KMS-11 (cell line): ENCODE measurements at regions not wholly inside any gene's neighbourhood (a gene's known extent, or its start where the extent isn't known, plus 50 kb on each side); places are given as distances from the start of the nearest gene placed in this dataset.

Experiments
- H2AFZ ChIP-seq: fragments of 200-600 bp; sonication (generic); 2 replicates; pipeline ENCODE4 v1.6.1; 2016; ENCODE audit warnings: antibody characterized with exemption, mixed run types, low read depth
- H3K27ac ChIP-seq: fragments of 200-600 bp; sonication (generic); 2 replicates; pipeline ENCODE4 v1.6.1; 2016; ENCODE audit warnings: mild to moderate bottlenecking, mixed run types
- H3K27me3 ChIP-seq: fragments of 200-600 bp; sonication (generic); 2 replicates; pipeline ENCODE4 v1.6.1; 2017; ENCODE audit warnings: mild to moderate bottlenecking, low read depth, mixed run types, moderate library complexity; ENCODE audit not compliant: insufficient read depth
- H3K36me3 ChIP-seq: fragments of 200-600 bp; sonication (generic); 2 replicates; pipeline ENCODE4 v1.6.1; 2017; ENCODE audit warnings: mild to moderate bottlenecking, mixed run types; ENCODE audit not compliant: insufficient read depth
- H3K4me1 ChIP-seq: fragments of 200-600 bp; sonication (generic); 2 replicates; pipeline ENCODE4 v1.6.1; 2016; ENCODE audit warnings: mild to moderate bottlenecking, low read depth, mixed run types; ENCODE audit not compliant: poor library complexity, severe bottlenecking
- H3K4me2 ChIP-seq: fragments of 200-600 bp; sonication (generic); 2 replicates; pipeline ENCODE4 v1.7.0; 2016; ENCODE audit warnings: mild to moderate bottlenecking, mixed run types
- H3K4me3 ChIP-seq: fragments of 200-600 bp; sonication (generic); IDR thresholded peaks from 2 replicates; pipeline ENCODE4 v1.6.1; 2017; ENCODE audit warnings: low read depth, low read length, mixed read lengths; ENCODE audit not compliant: insufficient read depth
- H3K79me2 ChIP-seq: fragments of 200-600 bp; sonication (generic); 2 replicates; pipeline ENCODE4 v1.6.1; 2016; ENCODE audit warnings: low read depth, mixed run types; ENCODE audit not compliant: insufficient read depth
- H3K9ac ChIP-seq: fragments of 200-600 bp; sonication (generic); 2 replicates; pipeline ENCODE4 v1.6.1; 2016; ENCODE audit warnings: mild to moderate bottlenecking, mixed run types
- H4K20me1 ChIP-seq: fragments of 200-600 bp; sonication (generic); 2 replicates; pipeline ENCODE4 v1.6.1; 2016; ENCODE audit warnings: mild to moderate bottlenecking, mixed run types; ENCODE audit not compliant: insufficient read depth
- TF ChIP-seq, protein P1 (sequence below): fragments of 200-600 bp; sonication (generic); conservative IDR thresholded peaks from 2 replicates; pipeline ENCODE4 v1.6.1; 2017; ENCODE audit warnings: low read depth, mild to moderate bottlenecking, antibody characterized with exemption, low read length, moderate library complexity, mixed read lengths

DNA sequence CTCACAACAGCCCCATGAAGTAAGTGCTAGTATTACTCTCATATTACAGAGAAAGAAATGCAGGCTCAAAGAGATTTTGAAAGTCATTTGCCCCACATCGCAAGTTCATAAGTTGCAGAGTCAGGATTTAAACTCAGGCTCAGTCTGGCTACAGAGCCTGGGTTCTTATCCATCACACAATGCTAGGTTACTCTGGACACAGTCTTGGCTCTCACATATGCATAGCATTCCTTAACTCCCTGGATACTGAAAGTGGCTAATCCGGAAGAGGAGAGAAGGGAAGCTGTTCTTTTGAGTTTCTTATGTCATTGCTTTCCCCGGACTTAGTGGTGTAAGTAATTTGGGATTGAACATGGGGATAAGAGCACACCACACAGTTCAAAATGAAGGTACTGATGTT, 357.4 kb upstream of the PLXNA2 start:
- TF ChIP-seq, protein P1, sequence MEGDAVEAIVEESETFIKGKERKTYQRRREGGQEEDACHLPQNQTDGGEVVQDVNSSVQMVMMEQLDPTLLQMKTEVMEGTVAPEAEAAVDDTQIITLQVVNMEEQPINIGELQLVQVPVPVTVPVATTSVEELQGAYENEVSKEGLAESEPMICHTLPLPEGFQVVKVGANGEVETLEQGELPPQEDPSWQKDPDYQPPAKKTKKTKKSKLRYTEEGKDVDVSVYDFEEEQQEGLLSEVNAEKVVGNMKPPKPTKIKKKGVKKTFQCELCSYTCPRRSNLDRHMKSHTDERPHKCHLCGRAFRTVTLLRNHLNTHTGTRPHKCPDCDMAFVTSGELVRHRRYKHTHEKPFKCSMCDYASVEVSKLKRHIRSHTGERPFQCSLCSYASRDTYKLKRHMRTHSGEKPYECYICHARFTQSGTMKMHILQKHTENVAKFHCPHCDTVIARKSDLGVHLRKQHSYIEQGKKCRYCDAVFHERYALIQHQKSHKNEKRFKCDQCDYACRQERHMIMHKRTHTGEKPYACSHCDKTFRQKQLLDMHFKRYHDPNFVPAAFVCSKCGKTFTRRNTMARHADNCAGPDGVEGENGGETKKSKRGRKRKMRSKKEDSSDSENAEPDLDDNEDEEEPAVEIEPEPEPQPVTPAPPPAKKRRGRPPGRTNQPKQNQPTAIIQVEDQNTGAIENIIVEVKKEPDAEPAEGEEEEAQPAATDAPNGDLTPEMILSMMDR: no peak
- Histone ChIP-seq H3K27ac (no peak overlapping the region), H2AFZ (no peak overlapping the region), H4K20me1 (no peaks in the 10 kb centered on the region), H3K79me2 (no peaks in the 10 kb centered on the region), H3K4me3 (no peak overlapping the region), H3K4me2 (no peak overlapping the region), H3K27me3 (no peaks in the 10 kb centered on the region), H3K4me1 (no peaks in the 10 kb centered on the region), H3K9ac (no peak overlapping the region), H3K36me3 (no peaks in the 10 kb centered on the region)

DNA sequence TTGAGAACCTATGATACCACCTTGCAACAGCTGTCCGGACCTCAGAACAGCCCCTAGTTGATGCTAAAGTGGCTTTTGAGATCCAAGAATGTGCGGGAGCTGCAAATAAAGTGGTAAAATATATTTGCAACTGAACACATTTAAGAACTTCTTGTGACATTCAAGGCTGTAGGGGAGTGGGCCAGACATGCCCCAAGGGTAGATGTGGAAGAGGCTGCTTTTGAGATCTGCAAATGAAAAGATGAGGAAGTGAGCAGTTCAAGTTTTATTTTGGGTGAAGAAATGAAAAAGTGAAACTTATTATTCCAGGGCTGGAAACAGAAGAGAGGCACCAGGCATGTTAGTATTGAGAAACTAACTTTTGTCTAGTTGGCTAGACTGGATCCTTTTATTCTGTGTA, 359.5 kb upstream of the PLXNA2 start:
- Histone ChIP-seq H3K27ac (no peak overlapping the region), H3K36me3 (no peaks in the 10 kb centered on the region), H3K4me3 (no peak overlapping the region), H3K4me2 (no peak overlapping the region), H3K4me1 (no peaks in the 10 kb centered on the region), H3K9ac (no peak overlapping the region), H3K79me2 (no peaks in the 10 kb centered on the region), H4K20me1 (no peaks in the 10 kb centered on the region), H3K27me3 (no peaks in the 10 kb centered on the region), H2AFZ (no peak overlapping the region)
- TF ChIP-seq, protein P1: no peak

GRCh38 chr1:208604295-208604694, 360.1 kb upstream of the PLXNA2 start:
- no peaks in the 10 kb centered on the region for H3K36me3 ChIP-seq
- no peak overlapping the region for H3K27ac ChIP-seq
- H3K4me1 ChIP-seq: no peaks in the 10 kb centered on the region
- no peaks in the 10 kb centered on the region for H3K27me3 ChIP-seq
- H3K4me2 ChIP-seq: no peak overlapping the region
- H2AFZ ChIP-seq: no peak overlapping the region
- no peak overlapping the region for H3K9ac ChIP-seq
- H4K20me1 ChIP-seq: no peaks in the 10 kb centered on the region
- H3K4me3 ChIP-seq: no peak overlapping the region
- TF ChIP-seq, protein P1: no peak
- H3K79me2 ChIP-seq: no peaks in the 10 kb centered on the region

- no peak overlapping the region for H3K9ac ChIP-seq
- TF ChIP-seq, protein P1: no peak
- H3K4me1 ChIP-seq: no peaks in the 10 kb centered on the region
- no peaks in the 10 kb centered on the region for H3K36me3 ChIP-seq
- no peak overlapping the region for H3K4me3 ChIP-seq
- no peak overlapping the region for H3K27ac ChIP-seq
- no peak overlapping the region for H3K4me2 ChIP-seq
- no peaks in the 10 kb centered on the region for H3K79me2 ChIP-seq
- H4K20me1 ChIP-seq: no peaks in the 10 kb centered on the region
- H3K27me3 ChIP-seq: no peaks in the 10 kb centered on the region
- H2AFZ ChIP-seq: no peak overlapping the region
These were observed 362.8 kb upstream of the PLXNA2 start for GRCh38 chr1:208606959-208607358.
